HepG2 (cell line): ENCODE measurements at regions not wholly inside any gene's neighbourhood (a gene's known extent, or its start where the extent isn't known, plus 50 kb on each side); places are given as distances from the start of the nearest gene placed in this dataset.

Experiments used
- ATAC-seq: fragments of 200-7000 bp; cut with Tn5 transposase; 3 replicates; pipeline ENCODE4 v1.9.1; 2020; ENCODE audit warnings: mild to moderate bottlenecking, moderate library complexity
- BruUV-seq: library from RNA; stranded (reverse); fragments of 400-500 nt; replicated peaks from 2 replicates; lab custom pipeline; 2021; lab: Mats Ljungman, UMichigan
- CTCF ChIA-PET: fragments of 300-600 bp; formaldehyde crosslinking; extraction: SDS; loops from one replicate; lab custom pipeline; 2021; ENCODE audit warnings: low total read pairs, inconsistent platforms, low intra/inter-chr PET ratio; lab: Yijun Ruan, JAX
- POLR2A ChIA-PET: fragments of 350-600 bp; sonication (Branson Sonifier 250); formaldehyde crosslinking; loops from one replicate; lab custom pipeline; 2020; ENCODE audit warnings: antibody characterized with exemption, inconsistent platforms; lab: Yijun Ruan, JAX
- DNase-seq: peaks from one replicate; pipeline ENCODE4 v3.0.0-alpha.2; 2015; ENCODE audit warnings: low spot score
- FAIRE-seq: peaks from 3 replicates; lab custom pipeline; 2011; peaks lifted over from hg19 to GRCh38; lab: Jason Lieb, UNC
- H2AFZ ChIP-seq: one replicate; pipeline ENCODE4 v1.6.1; 2011; ENCODE audit warnings: low read length, inconsistent platforms
- H3K27ac ChIP-seq: fragments of 300-600 bp; 3 replicates; pipeline ENCODE4 v1.8.0; 2011; ENCODE audit warnings: mixed run types, mild to moderate bottlenecking, mixed read lengths, low read length, inconsistent platforms; ENCODE audit not compliant: insufficient read depth; ENCODE audit errors: extremely low read length
- H3K27me3 ChIP-seq, 2 experiments: fragments of 200-600 bp in 1 of 2; 2 replicates in 1 of 2; 3 replicates in 1 of 2; pipeline versions ENCODE4 v1.6.0 to v1.8.0; 2011; ENCODE audit warnings: low read length in 2 of 2, mild to moderate bottlenecking in 2 of 2, moderate library complexity in 2 of 2, inconsistent platforms in 1 of 2; ENCODE audit not compliant: insufficient read depth in 2 of 2, control insufficient read depth in 1 of 2
- H3K36me3 ChIP-seq, 2 experiments: fragments of 200-600 bp in 1 of 2; replicated peaks in 1 of 2; 2 replicates in 1 of 2; 3 replicates in 1 of 2; pipeline versions ENCODE4 v1.5.1 to v1.8.0; 2011; ENCODE audit warnings: low read length in 2 of 2, inconsistent platforms in 1 of 2; ENCODE audit not compliant: insufficient read depth in 2 of 2, control insufficient read depth in 1 of 2
- H3K4me1 ChIP-seq: 2 replicates; pipeline ENCODE4 v1.5.1; 2012; ENCODE audit warnings: low read length, inconsistent platforms; ENCODE audit not compliant: insufficient read depth
- H3K4me2 ChIP-seq: 2 replicates; pipeline ENCODE4 v1.6.0; 2011; ENCODE audit warnings: low read depth, low read length, inconsistent platforms
- H3K4me3 ChIP-seq, 3 experiments: fragments of 200-600 bp in 1 of 3; sonication (generic), shearing (Covaris generic) in 1 of 3; replicated peaks in 1 of 3; 2 replicates each; pipeline ENCODE4 v1.5.1; 2011 to 2016; ENCODE audit warnings: low read length in 3 of 3, inconsistent platforms in 2 of 3, low read depth in 2 of 3, mild to moderate bottlenecking in 2 of 3, control low read depth in 1 of 3, mixed read lengths in 1 of 3; ENCODE audit not compliant: insufficient read depth in 1 of 3
- H3K79me2 ChIP-seq: one replicate; pipeline ENCODE4 v1.6.1; 2011; ENCODE audit warnings: low read length, inconsistent platforms; ENCODE audit not compliant: insufficient read depth
- H3K9ac ChIP-seq: 2 replicates; pipeline ENCODE4 v1.6.0; 2011; ENCODE audit warnings: mild to moderate bottlenecking, low read depth, low read length, inconsistent platforms; ENCODE audit not compliant: insufficient read depth
- H3K9me3 ChIP-seq: 2 replicates; pipeline ENCODE4 v1.5.1; 2012; ENCODE audit warnings: mild to moderate bottlenecking, low read length
- H4K20me1 ChIP-seq: 2 replicates; pipeline ENCODE4 v1.6.0; 2011; ENCODE audit warnings: inconsistent platforms, mild to moderate bottlenecking, low read length, moderate library complexity; ENCODE audit not compliant: insufficient read depth
- FIP1L1 ChIP-seq: fragments of 200-400 bp; formaldehyde crosslinking; IDR thresholded peaks from 2 replicates; pipeline ENCODE4 v1.6.1; 2018; ENCODE audit warnings: low read depth, mild to moderate bottlenecking, low read length, moderate library complexity, borderline replicate concordance; ENCODE audit not compliant: insufficient read depth
- FOXK1 ChIP-seq: sonication (generic); formaldehyde crosslinking; IDR thresholded peaks from 2 replicates; pipeline ENCODE4 v1.4.0; 2020; ENCODE audit warnings: low read depth, missing genetic modification reagents, borderline replicate concordance
- KDM1A ChIP-seq: IDR thresholded peaks from 2 replicates; pipeline ENCODE4 v1.6.1; 2016; ENCODE audit warnings: missing compliant biosample characterization
- MTF2 ChIP-seq: sonication (generic); formaldehyde crosslinking; IDR thresholded peaks from 2 replicates; pipeline ENCODE4 v1.5.0; 2020; ENCODE audit warnings: missing genetic modification reagents, borderline replicate concordance
- RAD21 ChIP-seq: fragments of 450-650 bp; formaldehyde crosslinking; IDR thresholded peaks from 2 replicates; pipeline ENCODE4 v1.5.0; 2020; ENCODE audit warnings: mild to moderate bottlenecking
- ZFP90 ChIP-seq: sonication (generic); formaldehyde crosslinking; IDR thresholded peaks from 2 replicates; pipeline ENCODE4 v1.8.0; 2022; ENCODE audit warnings: missing genetic modification reagents, mild to moderate bottlenecking, inconsistent platforms, borderline replicate concordance
- ZNF121 ChIP-seq: sonication (generic); formaldehyde crosslinking; IDR thresholded peaks from 2 replicates; pipeline ENCODE4 v1.5.0; 2020; ENCODE audit warnings: mild to moderate bottlenecking, missing genetic modification reagents
- ZNF484 ChIP-seq: sonication (generic); formaldehyde crosslinking; IDR thresholded peaks from 2 replicates; pipeline ENCODE4 v1.5.1; 2020; ENCODE audit warnings: mild to moderate bottlenecking, low read depth, missing genetic modification reagents, borderline replicate concordance
- ZNF782 ChIP-seq: sonication (generic); formaldehyde crosslinking; IDR thresholded peaks from 2 replicates; pipeline ENCODE4 v1.4.0; 2020; ENCODE audit warnings: missing genetic modification reagents, mild to moderate bottlenecking, borderline replicate concordance
- ZSCAN9 ChIP-seq: IDR thresholded peaks from 2 replicates; pipeline ENCODE4 v1.6.1; 2016; ENCODE audit warnings: borderline replicate concordance
- WGBS: methylation state at CpG from one replicate; pipeline ENCODE4 v1.1.6; 2017; ENCODE audit warnings: low lambda C conversion rate; 5-methylcytosine and 5-hydroxymethylcytosine counted together
- in situ Hi-C: cut with HindIII; loops from 2 replicates; pipeline ENCODE4 v1.10.0; 2017; ENCODE audit warnings: low pct_unique_long_range_greater_than_20kb; ENCODE audit not compliant: extremely low pct_ligation_motif_present
- intact Hi-C: fragments of 100-400 bp; cut with micrococcal nuclease; formaldehyde crosslinking; loops from one replicate; pipeline ENCODE4 v1.10.0; 2022; ENCODE audit not compliant: unreplicated experiment
- TF ChIP-seq, protein P1 (sequence below): sonication (generic); formaldehyde crosslinking; IDR thresholded peaks from 2 replicates; pipeline ENCODE4 v1.4.0; 2020; ENCODE audit warnings: missing genetic modification reagents, mild to moderate bottlenecking, borderline replicate concordance
- TF ChIP-seq, protein P2 (sequence below): sonication (generic); formaldehyde crosslinking; IDR thresholded peaks from 2 replicates; pipeline ENCODE4 v1.4.0; 2020; ENCODE audit warnings: mild to moderate bottlenecking, missing genetic modification reagents
- TF ChIP-seq, protein P3 (sequence below): sonication (generic); formaldehyde crosslinking; conservative IDR thresholded peaks from 2 replicates; pipeline ENCODE4 v1.4.0; 2020; ENCODE audit warnings: missing genetic modification reagents

DNA sequence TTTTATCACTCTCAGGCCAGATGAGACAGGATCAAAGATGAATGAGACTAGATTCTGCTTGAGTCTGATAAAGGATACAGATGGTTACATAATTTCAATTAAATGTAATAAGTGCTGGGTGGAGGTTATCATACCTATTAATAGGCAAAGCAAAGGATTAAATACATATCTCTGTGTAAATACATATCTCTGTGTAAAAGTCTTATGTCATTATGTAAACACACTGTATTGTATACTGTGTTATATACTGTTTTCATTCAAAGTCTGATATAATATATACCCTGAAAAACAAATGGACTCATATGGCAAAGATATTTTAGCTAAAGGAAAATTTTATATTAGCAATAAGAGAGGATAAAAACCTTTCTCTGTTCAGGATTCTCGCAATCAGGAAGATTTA lies 605.8 kb upstream of the PTGER4 start:
- CTCF ChIA-PET = no interaction called here
- Histone ChIP-seq H2AFZ (no peak overlapping the region), H4K20me1 (no peaks in the 10 kb centered on the region), H3K36me3 (no peaks in the 10 kb centered on the region), H3K79me2 (no peaks in the 10 kb centered on the region), H3K27me3 (no peaks in the 10 kb centered on the region), H3K4me1 (no peaks in the 10 kb centered on the region), H3K4me3 (no peak overlapping the region), H3K9ac (no peak overlapping the region), H3K9me3 (peaks cover 73% of the 10 kb centered on the region), H3K27ac (no peak overlapping the region), H3K4me2 (no peak overlapping the region)
- FAIRE-seq (no peak), DNase-seq (no peak), ATAC-seq (no peak)
- no TSS peak for BruUV-seq
- intact Hi-C loops (no loop called here), in situ Hi-C loops (no loop called here)
- POLR2A ChIA-PET = no interaction called here
- 8% methylated on average over 1 of the region's 1 CpG for WGBS
- TF ChIP-seq, protein P1, sequence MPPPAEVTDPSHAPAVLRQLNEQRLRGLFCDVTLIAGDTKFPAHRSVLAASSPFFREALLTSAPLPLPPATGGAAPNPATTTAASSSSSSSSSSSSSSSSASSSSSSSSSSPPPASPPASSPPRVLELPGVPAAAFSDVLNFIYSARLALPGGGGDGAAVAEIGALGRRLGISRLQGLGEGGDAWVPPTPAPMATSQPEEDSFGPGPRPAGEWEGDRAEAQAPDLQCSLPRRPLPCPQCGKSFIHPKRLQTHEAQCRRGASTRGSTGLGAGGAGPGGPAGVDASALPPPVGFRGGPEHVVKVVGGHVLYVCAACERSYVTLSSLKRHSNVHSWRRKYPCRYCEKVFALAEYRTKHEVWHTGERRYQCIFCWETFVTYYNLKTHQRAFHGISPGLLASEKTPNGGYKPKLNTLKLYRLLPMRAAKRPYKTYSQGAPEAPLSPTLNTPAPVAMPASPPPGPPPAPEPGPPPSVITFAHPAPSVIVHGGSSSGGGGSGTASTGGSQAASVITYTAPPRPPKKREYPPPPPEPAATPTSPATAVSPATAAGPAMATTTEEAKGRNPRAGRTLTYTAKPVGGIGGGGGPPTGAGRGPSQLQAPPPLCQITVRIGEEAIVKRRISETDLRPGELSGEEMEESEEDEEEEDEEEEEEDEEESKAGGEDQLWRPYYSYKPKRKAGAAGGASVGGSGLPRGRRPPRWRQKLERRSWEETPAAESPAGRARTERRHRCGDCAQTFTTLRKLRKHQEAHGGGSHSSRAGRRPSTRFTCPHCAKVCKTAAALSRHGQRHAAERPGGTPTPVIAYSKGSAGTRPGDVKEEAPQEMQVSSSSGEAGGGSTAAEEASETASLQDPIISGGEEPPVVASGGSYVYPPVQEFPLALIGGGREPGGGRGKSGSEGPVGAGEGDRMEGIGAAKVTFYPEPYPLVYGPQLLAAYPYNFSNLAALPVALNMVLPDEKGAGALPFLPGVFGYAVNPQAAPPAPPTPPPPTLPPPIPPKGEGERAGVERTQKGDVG (CRISPR knock-in tag) = no peak
- TF ChIP-seq RAD21 (CRISPR knock-in tag) = no peak
- no peak for TF ChIP-seq ZFP90 (CRISPR knock-in tag)
- no peak for TF ChIP-seq FOXK1 (CRISPR knock-in tag)
- no peak for TF ChIP-seq ZSCAN9
- no peak for TF ChIP-seq FIP1L1
- TF ChIP-seq, protein P2, sequence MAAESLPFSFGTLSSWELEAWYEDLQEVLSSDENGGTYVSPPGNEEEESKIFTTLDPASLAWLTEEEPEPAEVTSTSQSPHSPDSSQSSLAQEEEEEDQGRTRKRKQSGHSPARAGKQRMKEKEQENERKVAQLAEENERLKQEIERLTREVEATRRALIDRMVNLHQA = no peak
- no peak for TF ChIP-seq MTF2 (CRISPR knock-in tag)
- no peak for TF ChIP-seq KDM1A
- TF ChIP-seq, protein P3, sequence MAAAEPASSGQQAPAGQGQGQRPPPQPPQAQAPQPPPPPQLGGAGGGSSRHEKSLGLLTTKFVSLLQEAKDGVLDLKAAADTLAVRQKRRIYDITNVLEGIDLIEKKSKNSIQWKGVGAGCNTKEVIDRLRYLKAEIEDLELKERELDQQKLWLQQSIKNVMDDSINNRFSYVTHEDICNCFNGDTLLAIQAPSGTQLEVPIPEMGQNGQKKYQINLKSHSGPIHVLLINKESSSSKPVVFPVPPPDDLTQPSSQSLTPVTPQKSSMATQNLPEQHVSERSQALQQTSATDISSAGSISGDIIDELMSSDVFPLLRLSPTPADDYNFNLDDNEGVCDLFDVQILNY = no peak
- TF ChIP-seq ZNF121 (CRISPR knock-in tag) = no peak
- no peak for TF ChIP-seq ZNF484 (CRISPR knock-in tag)
- TF ChIP-seq ZNF782 = no peak
